GM12873 (cell line): ENCODE measurements at regions not wholly inside any gene's neighbourhood (a gene's known extent, or its start where the extent isn't known, plus 50 kb on each side); places are given as distances from the start of the nearest gene placed in this dataset.

ENCODE experiments used
- TF ChIP-seq, protein P1 (sequence below): IDR thresholded peaks from 2 replicates; pipeline ENCODE4 v1.5.1; 2012; ENCODE audit warnings: low read depth, mild to moderate bottlenecking, moderate library complexity, low read length, control low read depth; ENCODE audit not compliant: insufficient read depth; ENCODE audit errors: missing control alignments

GRCh38 chr2:14750433-14750832 is 117.9 kb downstream of the LRATD1 start:
- TF ChIP-seq, protein P1, sequence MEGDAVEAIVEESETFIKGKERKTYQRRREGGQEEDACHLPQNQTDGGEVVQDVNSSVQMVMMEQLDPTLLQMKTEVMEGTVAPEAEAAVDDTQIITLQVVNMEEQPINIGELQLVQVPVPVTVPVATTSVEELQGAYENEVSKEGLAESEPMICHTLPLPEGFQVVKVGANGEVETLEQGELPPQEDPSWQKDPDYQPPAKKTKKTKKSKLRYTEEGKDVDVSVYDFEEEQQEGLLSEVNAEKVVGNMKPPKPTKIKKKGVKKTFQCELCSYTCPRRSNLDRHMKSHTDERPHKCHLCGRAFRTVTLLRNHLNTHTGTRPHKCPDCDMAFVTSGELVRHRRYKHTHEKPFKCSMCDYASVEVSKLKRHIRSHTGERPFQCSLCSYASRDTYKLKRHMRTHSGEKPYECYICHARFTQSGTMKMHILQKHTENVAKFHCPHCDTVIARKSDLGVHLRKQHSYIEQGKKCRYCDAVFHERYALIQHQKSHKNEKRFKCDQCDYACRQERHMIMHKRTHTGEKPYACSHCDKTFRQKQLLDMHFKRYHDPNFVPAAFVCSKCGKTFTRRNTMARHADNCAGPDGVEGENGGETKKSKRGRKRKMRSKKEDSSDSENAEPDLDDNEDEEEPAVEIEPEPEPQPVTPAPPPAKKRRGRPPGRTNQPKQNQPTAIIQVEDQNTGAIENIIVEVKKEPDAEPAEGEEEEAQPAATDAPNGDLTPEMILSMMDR: no peak

DNA sequence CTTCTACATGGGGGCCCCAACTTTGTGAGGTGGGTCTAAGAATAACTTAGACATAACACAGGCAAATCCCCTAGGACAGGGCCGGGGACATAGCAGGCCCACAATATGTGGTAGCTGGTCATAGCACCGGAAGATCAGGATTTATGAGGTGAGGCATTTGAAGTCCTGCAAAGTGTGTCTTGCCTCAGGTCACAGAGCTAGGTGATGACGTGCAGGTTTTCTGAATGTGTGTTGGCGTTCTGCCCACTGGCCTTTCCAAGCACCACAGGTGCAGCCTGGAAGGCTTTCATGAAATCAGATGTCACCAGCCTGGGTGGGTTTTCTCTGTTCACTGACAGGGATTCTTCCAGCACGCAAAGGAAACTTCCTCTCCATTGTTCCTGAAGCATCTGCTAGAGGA is 119.1 kb downstream of the LRATD1 start:
- TF ChIP-seq, protein P1: no peak

DNA sequence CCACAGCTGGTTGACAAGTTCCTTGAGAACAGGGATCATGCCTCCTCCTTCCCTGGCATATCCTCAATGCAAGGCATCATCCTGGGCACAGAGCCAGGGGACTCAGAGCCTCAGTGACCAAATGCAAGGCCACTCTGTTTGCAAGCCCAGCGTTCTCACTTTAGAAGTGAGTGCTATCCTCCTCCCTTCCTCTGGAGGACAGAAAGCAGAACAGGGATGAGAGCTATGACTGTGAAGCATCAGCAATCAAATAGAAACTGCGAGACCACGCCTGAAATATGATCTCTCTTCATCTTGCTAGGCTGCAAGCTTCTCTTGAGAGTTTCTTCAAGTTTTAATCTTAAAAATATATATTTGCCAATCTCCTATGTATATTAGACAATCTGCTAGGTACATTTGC is 119.8 kb downstream of the LRATD1 start:
- TF ChIP-seq, protein P1: no peak

- TF ChIP-seq, protein P1: no peak
Measured at GRCh38 chr2:14756122-14756541, 123.6 kb downstream of the LRATD1 start.

DNA sequence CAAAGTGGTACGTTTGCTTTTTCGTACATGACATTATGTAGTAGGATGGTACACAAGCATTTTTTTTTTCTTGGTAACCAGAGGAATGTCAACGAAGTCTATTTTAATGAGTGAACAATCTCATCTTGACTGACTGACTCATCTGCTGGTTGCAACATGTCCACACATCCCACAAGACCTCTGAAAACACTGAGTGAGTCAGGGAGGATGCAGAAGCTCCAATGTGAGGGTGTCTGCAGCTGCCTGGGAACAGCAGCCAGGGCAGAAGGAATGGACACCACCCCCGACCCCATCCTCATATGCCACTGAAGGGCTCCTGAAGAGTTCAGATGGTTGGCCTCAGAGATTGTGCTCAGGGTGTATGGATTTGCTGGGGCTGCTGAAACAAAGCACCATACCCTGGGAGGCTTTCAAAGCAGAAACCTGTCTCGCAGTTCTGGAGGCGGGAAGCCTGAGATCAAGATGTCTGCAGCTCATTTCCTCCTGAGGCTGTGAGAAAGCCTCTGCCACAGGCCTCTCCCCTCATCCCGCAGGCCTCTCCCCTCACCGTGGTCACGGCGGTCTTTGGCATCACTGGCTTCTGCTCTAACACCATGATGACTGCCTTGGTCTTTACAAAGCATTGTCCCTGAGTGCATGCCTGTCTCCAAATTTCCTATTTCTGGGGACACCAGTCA is 124.6 kb downstream of the LRATD1 start:
- TF ChIP-seq, protein P1: no peak

DNA sequence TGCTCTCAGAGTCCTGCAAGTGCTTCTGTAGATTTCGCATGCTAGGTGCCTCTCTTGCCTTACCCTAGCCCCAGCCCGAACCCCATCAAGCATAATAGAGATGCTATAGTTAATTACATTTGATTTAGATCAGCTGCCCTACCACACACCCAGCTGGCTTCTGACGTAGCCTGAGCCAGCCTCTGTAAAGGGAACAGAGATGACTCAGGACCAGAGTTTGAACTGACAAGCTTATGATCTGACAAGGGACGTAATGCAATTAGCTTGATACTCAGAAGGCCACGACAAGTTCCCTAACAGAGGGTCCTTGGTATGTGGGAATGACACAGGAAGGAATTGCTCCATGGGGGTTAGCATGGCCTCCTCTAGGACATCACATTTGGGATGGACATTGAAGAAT is 126.6 kb downstream of the LRATD1 start:
- TF ChIP-seq, protein P1: no peak

- TF ChIP-seq, protein P1: no peak
Measured at GRCh38 chr2:14760169-14760568, 127.7 kb downstream of the LRATD1 start.
